MM.1S (cell line): ENCODE measurements at regions not wholly inside any gene's neighbourhood (a gene's known extent, or its start where the extent isn't known, plus 50 kb on each side); places are given as distances from the start of the nearest gene placed in this dataset.

Experiments used
- CTCF ChIP-seq: fragments of 300-600 bp; sonication (generic); IDR thresholded peaks from 2 replicates; pipeline ENCODE4 v1.5.1; 2016; ENCODE audit warnings: antibody characterized with exemption, low read length, mixed read lengths
- EZH2 ChIP-seq: fragments of 300-600 bp; sonication (generic); optimal IDR thresholded peaks from 2 replicates; pipeline ENCODE3; 2017; ENCODE audit warnings: low read depth, mild to moderate bottlenecking, antibody characterized with exemption, low read length, mixed read lengths
- EZH2phosphoT487 ChIP-seq: fragments of 300-600 bp; sonication (generic); IDR thresholded peaks from 2 replicates; pipeline ENCODE4 v1.6.1; 2018; ENCODE audit warnings: antibody characterized with exemption, low read length

GRCh38 chr11:69562302-69562701 lies 78.7 kb upstream of the CCND1 start:
- TF ChIP-seq CTCF (no peak), EZH2 (no peak), EZH2phosphoT487 (no peak)
